Effector CD8-positive, alpha-beta T cell (primary cell): ENCODE measurements at regions not wholly inside any gene's neighbourhood (a gene's known extent, or its start where the extent isn't known, plus 50 kb on each side); places are given as distances from the start of the nearest gene placed in this dataset.

Experiments used
- DNase-seq: peaks from one replicate; lab custom pipeline; 2025; lab: John Stamatoyannopoulos, UW

GRCh38 chr16:65959983-65960382 lies 406.5 kb upstream of the CDH5 start:
- DNase-seq: no peak

- DNase-seq: no peak
Measured at GRCh38 chr16:65958086-65958485, 408.4 kb upstream of the CDH5 start.

- DNase-seq: no peak
Measured at GRCh38 chr16:65956100-65956499, 410.4 kb upstream of the CDH5 start.

GRCh38 chr16:65954446-65954845 lies 412.0 kb upstream of the CDH5 start:
- no peak for DNase-seq

GRCh38 chr16:65950211-65950610 lies 416.3 kb upstream of the CDH5 start:
- no peak for DNase-seq

- DNase-seq: no peak
Measured at GRCh38 chr16:65948361-65948760, 418.1 kb upstream of the CDH5 start.

- DNase-seq: no peak
Measured at GRCh38 chr16:65947951-65948350, 418.5 kb upstream of the CDH5 start.

GRCh38 chr16:65945493-65945892 lies 421.0 kb upstream of the CDH5 start:
- no peak for DNase-seq

GRCh38 chr16:65944361-65944760 lies 422.1 kb upstream of the CDH5 start:
- DNase-seq: no peak

- no peak for DNase-seq
Measured at GRCh38 chr16:65940711-65941110, 425.8 kb upstream of the CDH5 start.

- no peak for DNase-seq
Measured at GRCh38 chr16:65938083-65938482, 428.4 kb upstream of the CDH5 start.

- no peak for DNase-seq
Measured at GRCh38 chr16:65937455-65937854, 429.0 kb upstream of the CDH5 start.

GRCh38 chr16:65936096-65936495 lies 430.4 kb upstream of the CDH5 start:
- DNase-seq: no peak

- no peak for DNase-seq
Measured at GRCh38 chr16:65934443-65934842, 432.0 kb upstream of the CDH5 start.

GRCh38 chr16:65933703-65934102 lies 432.8 kb upstream of the CDH5 start:
- DNase-seq: no peak

- no peak for DNase-seq
Measured at GRCh38 chr16:65932350-65933072, 434.0 kb upstream of the CDH5 start.

GRCh38 chr16:65922923-65923322 lies 443.6 kb upstream of the CDH5 start:
- no peak for DNase-seq

GRCh38 chr16:65919986-65920376 lies 446.5 kb upstream of the CDH5 start:
- DNase-seq: no peak

- no peak for DNase-seq
Measured at GRCh38 chr16:65919145-65919985, 447.1 kb upstream of the CDH5 start.

GRCh38 chr16:65917466-65917865 lies 449.0 kb upstream of the CDH5 start:
- no peak for DNase-seq

- no peak for DNase-seq
Measured at GRCh38 chr16:65916995-65917394, 449.5 kb upstream of the CDH5 start.

- no peak for DNase-seq
Measured at GRCh38 chr16:65910291-65910690, 456.2 kb upstream of the CDH5 start.

GRCh38 chr16:65909310-65910050 lies 457.0 kb upstream of the CDH5 start:
- no peak for DNase-seq
